ENCODE measurements at regions not wholly inside any gene's neighbourhood (a gene's known extent, or its start where the extent isn't known, plus 50 kb on each side); places are given as distances from the start of the nearest gene placed in this dataset.

- in situ Hi-C loops (cut with MboI) = no loop called here
- H3K9me2 ChIP-seq (ENCODE audit: insufficient read depth) = no peaks in the 10 kb centered on the region
- H3K36me3 ChIP-seq (ENCODE audit: low read depth) = no peaks in the 10 kb centered on the region
- no peak for DNase-seq
- 60 to 86% methylated on average over 1 to 2 of the region's 2 CpGs for WGBS, 2 experiments (ENCODE audit: low coverage in 1 of 2, low lambda C conversion rate in 2 of 2, missing lambda C conversion rate in 2 of 2)
- no peaks in the 10 kb centered on the region for H4K20me1 ChIP-seq (ENCODE audit: insufficient read depth)
- no peak overlapping the region for H3K4me3 ChIP-seq
- H3F3A ChIP-seq (ENCODE audit: insufficient read depth) = no peaks in the 10 kb centered on the region
- TF ChIP-seq EZH2phosphoT487 (IDR thresholded peaks at IDR 0.05; ENCODE audit: insufficient read depth, low read depth) (no peak), EZH2 (IDR thresholded peaks at IDR 0.05; ENCODE audit: insufficient read depth, poor library complexity, severe bottlenecking) (no peak)
- no peaks in the 10 kb centered on the region for H3K9me3 ChIP-seq (ENCODE audit: low read depth)
- no peak overlapping the region for H2AFZ ChIP-seq
- no peak overlapping the region for H3K27ac ChIP-seq
- no peaks in the 10 kb centered on the region for H3K27me3 ChIP-seq (replicated peaks; ENCODE audit: insufficient read depth)
- no peaks in the 10 kb centered on the region for H3K4me1 ChIP-seq (ENCODE audit: insufficient read depth)
- H3K4me2 ChIP-seq (ENCODE audit: unreplicated experiment) = no peak overlapping the region
- no peaks in the 10 kb centered on the region for H3K79me2 ChIP-seq (ENCODE audit: insufficient read depth)
- H3K9ac ChIP-seq = no peak overlapping the region
Observed at GRCh38 chrX:39388730-39389129, 587.5 kb downstream of the MID1IP1 start.

GRCh38 chrX:39396358-39396995 lies 595.2 kb downstream of the MID1IP1 start:
- Histone ChIP-seq H3K4me2 (ENCODE audit: unreplicated experiment) (no peak overlapping the region), H3K79me2 (ENCODE audit: insufficient read depth) (no peaks in the 10 kb centered on the region), H2AFZ (no peak overlapping the region), H3K36me3 (ENCODE audit: low read depth) (no peaks in the 10 kb centered on the region), H3K9ac (no peak overlapping the region), H3K9me2 (ENCODE audit: insufficient read depth) (no peaks in the 10 kb centered on the region), H3K27ac (no peak overlapping the region), H4K20me1 (ENCODE audit: insufficient read depth) (no peaks in the 10 kb centered on the region), H3K4me3 (no peak overlapping the region), H3K27me3 (replicated peaks; ENCODE audit: insufficient read depth) (no peaks in the 10 kb centered on the region), H3K4me1 (ENCODE audit: insufficient read depth) (no peaks in the 10 kb centered on the region), H3K9me3 (ENCODE audit: low read depth) (no peaks in the 10 kb centered on the region), H3F3A (ENCODE audit: insufficient read depth) (no peaks in the 10 kb centered on the region)
- 55 to 61% methylated on average over 9 to 10 of the region's 10 CpGs for WGBS, 2 experiments (ENCODE audit: low coverage in 1 of 2, low lambda C conversion rate in 2 of 2, missing lambda C conversion rate in 2 of 2)
- DNase-seq = no peak
- in situ Hi-C loops (cut with MboI) = no loop called here
- TF ChIP-seq EZH2 (IDR thresholded peaks at IDR 0.05; ENCODE audit: insufficient read depth, poor library complexity, severe bottlenecking) (no peak), EZH2phosphoT487 (IDR thresholded peaks at IDR 0.05; ENCODE audit: insufficient read depth, low read depth) (no peak)

GRCh38 chrX:39397561-39398199 lies 596.4 kb downstream of the MID1IP1 start:
- Histone ChIP-seq H3K27ac (no peak overlapping the region), H2AFZ (no peak overlapping the region), H3K36me3 (ENCODE audit: low read depth) (no peaks in the 10 kb centered on the region), H3K4me3 (no peak overlapping the region), H3F3A (ENCODE audit: insufficient read depth) (no peaks in the 10 kb centered on the region), H4K20me1 (ENCODE audit: insufficient read depth) (no peaks in the 10 kb centered on the region), H3K4me1 (ENCODE audit: insufficient read depth) (no peaks in the 10 kb centered on the region), H3K4me2 (ENCODE audit: unreplicated experiment) (no peak overlapping the region), H3K9me3 (ENCODE audit: low read depth) (no peaks in the 10 kb centered on the region), H3K9me2 (ENCODE audit: insufficient read depth) (no peaks in the 10 kb centered on the region), H3K27me3 (replicated peaks; ENCODE audit: insufficient read depth) (no peaks in the 10 kb centered on the region), H3K79me2 (ENCODE audit: insufficient read depth) (no peaks in the 10 kb centered on the region), H3K9ac (no peak overlapping the region)
- DNase-seq = no peak
- TF ChIP-seq EZH2phosphoT487 (IDR thresholded peaks at IDR 0.05; ENCODE audit: insufficient read depth, low read depth) (no peak), EZH2 (IDR thresholded peaks at IDR 0.05; ENCODE audit: insufficient read depth, poor library complexity, severe bottlenecking) (no peak)
- 42 to 49% methylated on average over 12 to 14 of the region's 14 CpGs for WGBS, 2 experiments (ENCODE audit: low coverage in 1 of 2, low lambda C conversion rate in 2 of 2, missing lambda C conversion rate in 2 of 2)
- in situ Hi-C loops (cut with MboI) = no loop called here

GRCh38 chrX:39398215-39398962 lies 597.1 kb downstream of the MID1IP1 start:
- no peaks in the 10 kb centered on the region for H3K9me2 ChIP-seq (ENCODE audit: insufficient read depth)
- TF ChIP-seq EZH2phosphoT487 (IDR thresholded peaks at IDR 0.05; ENCODE audit: insufficient read depth, low read depth) (no peak), EZH2 (IDR thresholded peaks at IDR 0.05; ENCODE audit: insufficient read depth, poor library complexity, severe bottlenecking) (no peak)
- H3K9me3 ChIP-seq (ENCODE audit: low read depth) = no peaks in the 10 kb centered on the region

More at GRCh38 chrX:39398215-39398962, 597.1 kb downstream of the MID1IP1 start:
- 32 to 39% methylated on average over 7 to 8 of the region's 8 CpGs for WGBS, 2 experiments (ENCODE audit: low coverage in 1 of 2, low lambda C conversion rate in 2 of 2, missing lambda C conversion rate in 2 of 2)
- Histone ChIP-seq H3K9ac (no peak overlapping the region), H3K4me2 (ENCODE audit: unreplicated experiment) (no peak overlapping the region), H3K36me3 (ENCODE audit: low read depth) (no peaks in the 10 kb centered on the region), H3K4me1 (ENCODE audit: insufficient read depth) (no peaks in the 10 kb centered on the region), H4K20me1 (ENCODE audit: insufficient read depth) (no peaks in the 10 kb centered on the region), H3K79me2 (ENCODE audit: insufficient read depth) (no peaks in the 10 kb centered on the region), H3K4me3 (no peak overlapping the region), H3K27ac (no peak overlapping the region), H2AFZ (no peak overlapping the region), H3F3A (ENCODE audit: insufficient read depth) (no peaks in the 10 kb centered on the region), H3K27me3 (replicated peaks; ENCODE audit: insufficient read depth) (no peaks in the 10 kb centered on the region)
- in situ Hi-C loops (cut with MboI) = no loop called here
- no peak for DNase-seq
